ENCODE measurements at regions not wholly inside any gene's neighbourhood (a gene's known extent, or its start where the extent isn't known, plus 50 kb on each side); places are given as distances from the start of the nearest gene placed in this dataset.

DNA sequence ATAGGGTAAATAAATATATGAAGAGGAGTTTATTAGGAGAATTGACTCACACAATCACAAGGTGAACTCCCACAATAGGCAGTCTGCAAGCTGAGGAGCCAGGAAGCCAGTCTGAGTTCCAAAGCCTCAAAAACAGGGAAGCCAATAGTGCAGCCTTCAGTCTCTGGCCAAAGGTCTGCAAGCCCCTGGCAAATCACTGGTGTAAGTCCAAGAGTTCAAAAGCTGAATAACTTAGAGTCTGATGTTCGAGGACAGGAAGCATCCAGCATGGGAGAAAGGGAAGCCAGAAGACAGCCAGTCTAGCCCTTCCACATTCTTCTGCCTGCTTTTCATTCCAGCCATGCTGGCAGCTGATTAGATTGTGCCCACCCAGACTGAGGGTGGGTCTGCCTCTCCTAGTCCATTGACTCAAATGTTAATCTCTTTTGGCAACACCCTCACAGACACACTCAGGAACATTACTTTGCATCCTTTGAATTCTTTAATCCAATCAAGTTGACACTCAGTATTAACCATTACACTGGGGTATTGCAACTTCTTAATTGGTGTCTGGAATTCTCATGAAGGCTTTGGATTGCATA, 736.5 kb upstream of the LMO3 start:
- TF ChIP-seq CTCF (IDR thresholded peaks at IDR 0.05), result no peak
- TF ChIP-seq POLR2A (IDR thresholded peaks at IDR 0.05; ENCODE audit: low read depth), result no peak
